ENCODE measurements at regions not wholly inside any gene's neighbourhood (a gene's known extent, or its start where the extent isn't known, plus 50 kb on each side); places are given as distances from the start of the nearest gene placed in this dataset.

GRCh38 chr2:176843208-176843607, 369.4 kb upstream of the HNRNPA3 start:
- no peaks in the 10 kb centered on the region for H3K36me3 ChIP-seq (ENCODE audit: low read depth)
- TF ChIP-seq CTCF (IDR thresholded peaks at IDR 0.05; ENCODE audit: poor library complexity, severe bottlenecking), result no peak
- no peak for DNase-seq (ENCODE audit: low spot score)
- H3K9me3 ChIP-seq (ENCODE audit: severe bottlenecking), result no peaks in the 10 kb centered on the region
- H3K4me3 ChIP-seq (ENCODE audit: severe bottlenecking), result no peak overlapping the region
- H3K4me1 ChIP-seq (ENCODE audit: insufficient read depth, poor library complexity, severe bottlenecking), result no peaks in the 10 kb centered on the region
- no peaks in the 10 kb centered on the region for H3K27me3 ChIP-seq (ENCODE audit: insufficient read depth, poor library complexity, severe bottlenecking)
- ATAC-seq (ENCODE audit: low read depth), result no peak
- H3K27ac ChIP-seq (ENCODE audit: poor library complexity, severe bottlenecking), result no peak overlapping the region

- H3K4me3 ChIP-seq (ENCODE audit: severe bottlenecking), result no peak overlapping the region
- no peak for DNase-seq (ENCODE audit: low spot score)
- no peaks in the 10 kb centered on the region for H3K4me1 ChIP-seq (ENCODE audit: insufficient read depth, poor library complexity, severe bottlenecking)
- ATAC-seq (ENCODE audit: low read depth), result no peak
- no peaks in the 10 kb centered on the region for H3K36me3 ChIP-seq (ENCODE audit: low read depth)
- no peaks in the 10 kb centered on the region for H3K9me3 ChIP-seq (ENCODE audit: severe bottlenecking)
- TF ChIP-seq CTCF (IDR thresholded peaks at IDR 0.05; ENCODE audit: poor library complexity, severe bottlenecking), result no peak
- H3K27ac ChIP-seq (ENCODE audit: poor library complexity, severe bottlenecking), result no peak overlapping the region
- no peaks in the 10 kb centered on the region for H3K27me3 ChIP-seq (ENCODE audit: insufficient read depth, poor library complexity, severe bottlenecking)
These were observed 368.1 kb upstream of the HNRNPA3 start for GRCh38 chr2:176844461-176844860.

DNA sequence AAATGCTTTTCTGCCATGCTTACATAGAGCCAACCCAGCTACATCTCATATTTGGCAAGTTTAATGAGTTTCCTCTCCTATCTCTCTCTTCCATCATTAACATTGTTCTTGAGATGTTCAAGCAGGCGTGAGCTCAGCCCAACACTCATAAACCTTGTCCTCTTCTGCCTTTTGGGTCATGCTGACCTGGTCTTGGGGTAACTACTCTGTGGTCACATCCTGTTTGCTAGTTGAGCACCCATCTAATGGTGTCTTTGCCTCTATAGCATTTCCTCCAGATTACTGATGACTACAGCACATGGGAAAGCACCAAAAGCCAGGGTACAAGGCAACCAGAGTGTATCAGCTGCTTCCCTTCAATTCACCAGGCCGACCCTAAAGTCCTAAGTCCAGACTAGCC, 366.9 kb upstream of the HNRNPA3 start:
- H3K27ac ChIP-seq (ENCODE audit: poor library complexity, severe bottlenecking), result no peak overlapping the region
- no peak for ATAC-seq (ENCODE audit: low read depth)
- no peak for TF ChIP-seq CTCF (IDR thresholded peaks at IDR 0.05; ENCODE audit: poor library complexity, severe bottlenecking)
- H3K9me3 ChIP-seq (ENCODE audit: severe bottlenecking), result no peaks in the 10 kb centered on the region
- H3K36me3 ChIP-seq (ENCODE audit: low read depth), result no peaks in the 10 kb centered on the region
- no peaks in the 10 kb centered on the region for H3K27me3 ChIP-seq (ENCODE audit: insufficient read depth, poor library complexity, severe bottlenecking)
- no peak overlapping the region for H3K4me3 ChIP-seq (ENCODE audit: severe bottlenecking)
- DNase-seq (ENCODE audit: low spot score), result no peak
- no peaks in the 10 kb centered on the region for H3K4me1 ChIP-seq (ENCODE audit: insufficient read depth, poor library complexity, severe bottlenecking)

GRCh38 chr2:176847575-176847974, 365.0 kb upstream of the HNRNPA3 start:
- Histone ChIP-seq H3K9me3 (ENCODE audit: severe bottlenecking) (no peaks in the 10 kb centered on the region), H3K27me3 (ENCODE audit: insufficient read depth, poor library complexity, severe bottlenecking) (no peaks in the 10 kb centered on the region), H3K36me3 (ENCODE audit: low read depth) (no peaks in the 10 kb centered on the region), H3K4me1 (ENCODE audit: insufficient read depth, poor library complexity, severe bottlenecking) (no peaks in the 10 kb centered on the region), H3K4me3 (ENCODE audit: severe bottlenecking) (no peak overlapping the region), H3K27ac (ENCODE audit: poor library complexity, severe bottlenecking) (no peak overlapping the region)
- DNase-seq (ENCODE audit: low spot score) (no peak), ATAC-seq (ENCODE audit: low read depth) (no peak)
- TF ChIP-seq CTCF (IDR thresholded peaks at IDR 0.05; ENCODE audit: poor library complexity, severe bottlenecking), result no peak

- TF ChIP-seq CTCF (IDR thresholded peaks at IDR 0.05; ENCODE audit: poor library complexity, severe bottlenecking), result no peak
- no peaks in the 10 kb centered on the region for H3K9me3 ChIP-seq (ENCODE audit: severe bottlenecking)
- H3K27ac ChIP-seq (ENCODE audit: poor library complexity, severe bottlenecking), result no peak overlapping the region
- H3K36me3 ChIP-seq (ENCODE audit: low read depth), result no peaks in the 10 kb centered on the region
- H3K4me1 ChIP-seq (ENCODE audit: insufficient read depth, poor library complexity, severe bottlenecking), result no peaks in the 10 kb centered on the region
- no peak overlapping the region for H3K4me3 ChIP-seq (ENCODE audit: severe bottlenecking)
- no peak for DNase-seq (ENCODE audit: low spot score)
- ATAC-seq (ENCODE audit: low read depth), result no peak
- H3K27me3 ChIP-seq (ENCODE audit: insufficient read depth, poor library complexity, severe bottlenecking), result no peaks in the 10 kb centered on the region
These were observed 363.8 kb upstream of the HNRNPA3 start for GRCh38 chr2:176848844-176849243.

Measured in RWPE2 (cell line).